NCI-H524 (cell line): ENCODE measurements at regions not wholly inside any gene's neighbourhood (a gene's known extent, or its start where the extent isn't known, plus 50 kb on each side); places are given as distances from the start of the nearest gene placed in this dataset.
"Not testable (repeated sequence)": the region's sequence is repeated elsewhere in the genome, so short reads cannot be mapped to it uniquely, and the experiment has no call there.

ENCODE experiments used
- DNase-seq, 2 experiments: peaks; one replicate each; lab custom pipeline; 2025; lab: John Stamatoyannopoulos, UW

DNA sequence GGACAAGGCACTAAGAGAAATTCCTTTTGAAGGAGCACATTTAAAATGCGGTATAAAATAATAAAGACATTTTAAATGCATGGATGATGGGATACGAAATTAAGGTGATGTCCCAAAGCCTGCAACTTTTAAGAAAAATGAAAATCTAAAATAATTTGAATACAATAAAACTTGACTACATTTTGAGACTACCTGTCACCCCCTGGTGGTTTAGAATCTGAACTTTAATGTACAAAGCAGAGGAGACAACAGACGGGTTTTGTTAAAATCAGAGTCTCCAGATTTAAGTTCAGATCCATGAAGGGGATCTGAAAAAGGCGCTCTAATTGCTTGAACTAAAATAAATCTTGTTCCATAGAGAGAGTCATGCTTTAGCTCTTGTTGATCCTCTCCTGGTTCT is 1129.3 kb upstream of the PCDH20 start:
- no peak for DNase-seq

DNA sequence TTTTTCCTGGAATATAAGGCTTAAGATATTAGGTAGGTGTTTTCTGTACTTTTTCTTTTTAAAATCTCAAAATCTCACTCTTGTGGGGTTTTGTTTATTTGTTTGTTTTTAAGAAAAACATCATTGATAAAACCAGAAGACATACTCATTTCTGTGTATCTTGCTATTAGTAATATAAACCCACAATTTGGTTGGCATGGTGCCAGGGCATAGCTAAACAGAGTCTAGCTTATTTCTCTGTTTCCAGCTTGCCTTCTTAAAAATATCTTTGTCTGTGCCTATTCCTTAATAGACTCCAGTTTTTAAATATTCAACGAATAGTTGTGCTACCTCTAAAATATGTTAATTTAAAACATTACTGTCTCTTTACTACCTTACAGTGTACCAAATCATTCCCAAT is 1121.9 kb upstream of the PCDH20 start:
- no peak for DNase-seq

DNA sequence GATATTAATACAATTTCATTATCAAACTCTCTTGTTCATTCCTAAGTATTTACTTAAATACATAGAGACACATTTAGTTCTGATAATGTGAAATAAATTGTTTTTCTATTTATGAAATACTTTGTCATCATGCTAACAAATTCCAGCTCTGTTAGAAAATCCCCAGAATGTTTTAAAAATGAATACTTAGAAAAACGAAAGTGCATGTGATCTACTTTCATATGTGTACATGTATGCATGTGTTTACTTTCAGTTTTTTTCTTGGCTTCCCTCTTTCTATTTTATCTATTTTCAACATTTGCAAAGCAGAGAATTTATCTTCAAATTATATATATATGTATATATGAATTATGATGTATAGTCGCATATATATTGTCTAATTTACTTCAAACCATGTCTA is 1110.0 kb upstream of the PCDH20 start:
- DNase-seq = no peak

DNA sequence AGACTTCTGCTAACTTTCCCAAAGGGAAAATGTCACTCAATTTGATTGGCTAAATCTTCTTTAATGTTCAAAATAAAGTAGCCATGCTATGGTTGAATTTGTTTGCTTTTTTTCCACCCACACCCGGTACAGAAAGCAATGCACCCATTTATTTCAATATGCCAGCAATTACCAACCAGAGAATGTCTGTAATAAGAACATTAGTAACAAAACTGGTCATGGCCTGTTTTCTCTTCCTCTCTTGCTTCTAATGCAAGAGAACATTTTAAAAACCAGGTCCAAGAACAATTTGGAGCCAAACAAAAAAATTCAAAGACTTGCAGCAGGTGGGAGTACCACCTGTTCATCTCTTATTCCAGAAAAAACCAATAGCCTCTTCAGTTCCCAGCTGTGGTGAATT is 1108.8 kb upstream of the PCDH20 start:
- peak in 1 of 2 experiments; percentile 47 for DNase-seq

DNA sequence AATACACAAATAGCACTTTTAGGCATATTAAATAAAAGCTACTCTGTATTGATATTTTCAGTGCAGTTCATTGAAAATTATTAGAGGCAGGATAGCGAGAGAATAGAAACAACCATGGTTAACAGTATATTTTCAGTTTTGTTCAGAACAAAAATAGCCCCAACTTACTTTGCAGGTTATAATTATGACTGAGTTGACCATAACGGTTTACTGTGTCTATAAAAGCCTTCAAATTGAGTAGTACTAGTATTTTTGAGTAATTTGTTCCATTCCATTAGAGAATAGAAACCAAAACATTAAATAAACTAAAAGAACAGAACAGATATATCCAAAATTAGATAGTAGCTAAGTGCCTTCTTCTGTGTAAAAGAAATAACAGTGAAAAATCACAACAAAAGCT is 1108.4 kb upstream of the PCDH20 start:
- DNase-seq = no peak

DNA sequence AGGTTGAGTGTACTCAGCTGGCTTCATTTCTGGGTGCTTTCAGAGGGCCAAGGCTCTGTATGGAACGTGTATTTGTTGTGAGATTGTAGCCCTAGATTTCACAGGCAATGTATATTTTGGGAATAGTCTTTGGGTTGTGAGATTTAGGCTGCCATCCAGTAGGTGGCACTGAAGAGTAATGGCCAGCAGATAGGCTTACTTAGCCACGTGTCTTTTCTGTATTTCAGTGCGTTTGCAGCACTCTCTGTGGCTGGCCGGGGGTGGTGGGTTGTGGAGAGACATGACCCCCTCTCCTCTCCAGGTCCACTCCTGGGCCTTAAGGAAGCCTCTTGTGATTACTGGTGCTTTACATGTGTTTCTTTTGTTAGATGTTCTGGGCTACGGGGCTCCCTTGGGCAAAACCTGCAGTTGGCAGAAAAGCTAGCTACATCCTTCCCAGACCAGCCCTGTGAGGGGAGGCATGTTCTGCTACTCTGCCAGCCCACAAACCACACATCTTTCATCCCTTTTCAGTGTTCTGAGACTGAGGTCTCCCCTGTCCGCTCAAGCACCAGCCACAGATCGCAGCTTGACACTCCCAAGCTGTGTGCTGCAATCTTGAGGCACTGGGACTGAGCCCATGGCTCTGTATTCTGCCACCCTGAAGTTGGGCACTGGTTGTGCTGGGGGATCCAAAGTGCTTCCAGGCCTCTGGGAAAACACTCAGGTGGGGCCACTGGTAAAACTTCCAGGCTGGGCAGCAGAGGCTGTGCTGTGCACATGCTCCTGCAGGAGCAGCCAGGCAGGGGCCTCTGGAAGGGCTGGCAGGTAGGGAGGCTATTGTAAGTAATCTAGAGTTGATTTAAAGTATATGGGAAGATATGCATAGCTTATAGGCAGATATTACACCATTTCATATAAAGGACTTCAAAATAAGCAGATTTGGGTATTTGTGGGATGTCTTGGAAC is 1096.8 kb upstream of the PCDH20 start:
- peak; percentile 16 to 65 for DNase-seq

DNA sequence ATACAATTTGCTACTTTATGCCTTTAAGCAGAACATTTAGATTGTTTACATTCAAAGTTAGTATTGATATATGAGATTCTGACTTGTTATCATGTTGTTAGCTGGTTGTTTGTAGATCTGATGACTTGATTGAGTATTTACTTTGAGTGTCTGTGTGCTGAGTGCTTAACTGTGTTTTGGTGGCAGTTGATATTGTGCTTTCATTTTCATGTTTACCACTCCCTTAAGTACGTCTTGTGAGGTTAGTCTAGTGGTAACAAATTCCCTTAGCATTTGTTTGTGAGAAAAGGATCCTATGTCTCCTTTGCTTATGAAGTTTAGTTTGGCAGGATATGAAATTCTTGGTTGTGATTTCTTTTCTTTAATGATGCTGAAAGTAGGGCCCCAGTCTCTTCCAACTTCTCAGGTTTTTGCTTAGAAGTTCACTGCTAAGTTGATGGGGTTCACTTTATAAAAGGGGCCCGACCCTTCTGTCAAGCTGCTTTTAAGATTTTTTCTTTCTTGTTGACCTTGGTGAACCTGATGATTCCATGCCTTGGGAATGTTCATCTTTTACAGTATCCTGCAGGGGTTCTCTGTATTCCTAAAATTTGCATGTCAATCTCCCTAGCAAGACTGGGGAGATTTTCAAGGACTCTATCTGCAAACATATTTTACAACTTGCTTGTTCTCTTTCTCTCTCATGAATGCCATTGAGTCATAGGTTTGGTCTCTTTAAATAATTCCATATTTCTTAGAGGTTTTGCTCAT is 1095.4 kb upstream of the PCDH20 start:
- no peak for DNase-seq

DNA sequence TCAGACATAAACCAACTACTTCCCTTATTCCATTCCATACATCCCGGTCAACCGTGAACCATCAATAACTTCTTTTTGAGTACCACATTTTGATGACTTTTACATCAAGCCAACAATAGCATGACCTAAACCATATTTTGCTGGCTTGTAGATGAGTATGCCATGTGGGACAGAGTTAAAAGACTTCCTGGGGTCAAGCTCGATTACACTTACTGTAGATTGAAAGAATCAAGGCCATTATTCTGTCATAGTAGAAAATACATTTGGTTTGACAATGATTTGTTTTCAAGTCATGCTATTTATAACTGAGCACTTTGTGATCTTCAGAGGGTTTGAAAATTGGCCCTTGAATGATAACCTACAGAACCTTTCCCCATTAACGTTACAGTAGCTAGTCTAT is 1086.9 kb upstream of the PCDH20 start:
- DNase-seq = no peak

DNA sequence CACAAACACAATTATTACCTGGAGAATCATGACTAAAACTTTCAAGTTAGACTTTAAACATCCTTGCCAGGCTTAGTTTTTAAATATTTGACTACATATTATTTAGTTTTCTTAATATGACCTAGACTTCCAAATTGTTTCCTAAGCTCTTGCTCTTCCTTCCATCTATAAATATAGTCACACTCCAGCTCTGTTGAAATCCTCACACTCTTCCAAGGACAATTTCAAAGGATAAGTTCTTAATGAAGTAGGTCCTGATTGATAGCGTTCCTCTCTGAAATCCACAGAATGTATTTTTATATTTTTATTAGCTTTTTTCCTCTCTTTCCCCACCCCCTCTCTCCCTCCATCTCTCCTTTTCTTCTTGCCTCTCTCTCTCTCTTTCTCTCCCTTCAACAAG is 1074.1 kb upstream of the PCDH20 start:
- no peak for DNase-seq

DNA sequence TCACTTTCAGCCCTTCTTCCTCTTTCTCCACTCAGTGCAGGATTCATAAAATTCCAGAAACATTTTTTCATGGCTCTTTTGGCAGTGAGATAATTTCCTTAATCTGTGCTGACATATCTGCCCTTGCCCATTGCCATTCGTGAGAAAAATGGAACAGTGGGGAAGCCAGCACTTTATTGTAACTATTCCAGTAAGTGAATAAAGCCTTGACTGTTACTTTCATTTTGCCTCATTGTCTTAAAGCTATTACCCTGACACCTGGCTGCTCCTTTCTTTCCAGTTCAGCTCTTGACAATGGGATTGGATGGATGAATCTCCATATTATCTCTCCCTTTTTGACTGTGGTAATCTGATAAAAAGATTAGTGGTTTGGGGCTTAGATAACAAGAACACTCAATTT is 1068.1 kb upstream of the PCDH20 start:
- DNase-seq = peak in 1 of 2 experiments; percentile 27

DNA sequence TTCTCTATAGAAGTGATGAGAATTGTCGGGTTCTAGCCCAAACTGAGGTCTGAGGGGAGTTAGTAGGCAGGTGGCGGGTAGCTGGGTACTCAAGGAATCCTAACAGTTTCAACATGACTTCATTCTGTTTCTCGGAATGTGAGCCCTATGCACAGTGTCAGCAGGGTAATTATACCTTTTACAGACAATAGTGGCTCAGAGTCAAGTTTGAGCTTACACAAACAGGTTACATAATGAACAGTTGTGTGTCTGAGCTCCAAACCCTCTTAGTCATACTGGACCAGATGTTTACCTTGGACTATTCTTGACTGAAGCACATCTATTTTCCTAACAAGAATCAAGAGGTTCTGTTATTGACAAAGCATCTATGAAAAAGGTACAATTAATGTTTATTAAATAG is 1066.7 kb upstream of the PCDH20 start:
- no peak for DNase-seq

DNA sequence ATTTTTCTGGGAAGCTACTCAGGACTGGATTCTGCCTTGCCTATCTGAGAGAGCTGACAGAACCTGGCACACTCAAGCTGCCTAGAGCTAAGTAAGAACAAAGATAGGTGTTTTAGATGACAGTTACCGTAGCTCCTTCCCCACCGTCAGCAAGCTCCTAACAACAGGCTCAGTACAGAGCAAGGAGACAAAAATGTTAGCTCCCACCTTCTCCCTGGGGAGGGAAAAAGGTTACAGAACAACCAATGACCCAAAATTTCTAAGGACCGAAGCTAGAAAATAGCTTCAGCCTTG is 1058.2 kb upstream of the PCDH20 start:
- no peak for DNase-seq

DNA sequence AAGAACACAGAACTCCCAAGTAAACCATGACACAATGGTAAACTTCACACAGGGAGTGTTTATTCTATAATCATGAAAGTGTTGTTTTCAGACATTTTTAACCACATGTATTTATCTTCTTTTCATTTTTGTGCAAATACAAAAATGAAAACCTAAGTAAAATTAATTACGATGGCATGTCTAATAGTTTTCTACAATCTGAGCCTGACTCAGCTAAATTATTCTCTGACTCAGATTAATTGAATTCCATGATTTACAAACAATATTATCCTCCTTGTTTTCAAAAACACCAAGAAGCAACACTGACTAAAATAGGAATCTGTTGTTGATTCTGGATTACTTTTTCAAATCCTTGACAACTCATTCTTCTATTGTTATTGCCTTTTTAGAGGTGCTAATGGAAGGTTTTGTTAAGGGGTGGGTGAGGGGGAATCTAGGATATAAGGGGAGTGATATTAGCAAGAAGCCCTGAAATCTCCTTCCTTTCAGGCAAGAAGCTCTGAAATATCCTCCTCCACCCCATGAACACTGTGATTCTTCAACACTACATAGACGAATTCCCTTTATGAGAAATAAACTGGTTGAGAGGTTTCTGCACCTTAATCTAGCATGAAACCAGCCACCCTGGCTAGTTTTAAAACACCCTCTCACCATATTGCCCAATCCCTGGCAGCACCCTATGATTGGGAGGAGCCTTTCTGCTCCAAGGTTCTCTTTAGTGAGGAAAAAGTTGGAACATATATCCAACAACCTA is 1057.7 kb upstream of the PCDH20 start:
- DNase-seq = no peak

DNA sequence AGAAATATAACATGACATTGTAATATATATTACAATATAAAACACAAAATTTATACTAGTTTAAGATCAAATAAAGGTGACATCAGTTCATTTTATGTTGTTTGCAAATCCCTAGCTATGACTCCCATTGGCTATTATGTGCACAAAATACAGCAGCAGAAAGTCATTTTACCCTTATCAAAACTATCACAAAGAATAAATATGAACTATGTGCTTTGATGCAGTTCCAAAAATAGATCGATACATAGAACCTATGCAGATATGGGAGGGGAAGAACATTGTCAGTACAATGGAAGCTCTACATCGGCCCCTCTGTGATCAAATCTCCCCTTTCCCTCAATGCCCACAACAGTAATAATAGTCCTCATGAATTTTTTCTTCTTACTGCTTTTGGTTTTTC is 1038.1 kb upstream of the PCDH20 start:
- no peak for DNase-seq

DNA sequence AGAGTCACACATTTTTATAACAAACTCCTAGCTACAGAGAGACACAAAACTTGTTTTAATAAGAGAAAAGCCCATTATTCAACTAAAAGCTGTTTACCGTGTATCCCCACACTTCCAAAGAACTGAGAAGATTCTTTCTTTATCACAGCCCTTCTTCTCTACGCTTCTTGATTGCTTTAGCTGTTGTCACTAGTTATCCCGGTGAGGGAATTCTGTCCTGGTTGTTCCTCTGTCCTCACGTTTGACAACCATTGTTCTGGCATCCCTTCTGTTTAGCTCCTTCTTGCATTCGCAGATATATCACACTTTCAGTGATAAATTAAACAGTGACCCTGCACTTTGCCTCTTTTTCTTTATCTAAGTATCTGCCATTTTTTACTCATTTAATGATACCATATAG is 1035.1 kb upstream of the PCDH20 start:
- no peak for DNase-seq

DNA sequence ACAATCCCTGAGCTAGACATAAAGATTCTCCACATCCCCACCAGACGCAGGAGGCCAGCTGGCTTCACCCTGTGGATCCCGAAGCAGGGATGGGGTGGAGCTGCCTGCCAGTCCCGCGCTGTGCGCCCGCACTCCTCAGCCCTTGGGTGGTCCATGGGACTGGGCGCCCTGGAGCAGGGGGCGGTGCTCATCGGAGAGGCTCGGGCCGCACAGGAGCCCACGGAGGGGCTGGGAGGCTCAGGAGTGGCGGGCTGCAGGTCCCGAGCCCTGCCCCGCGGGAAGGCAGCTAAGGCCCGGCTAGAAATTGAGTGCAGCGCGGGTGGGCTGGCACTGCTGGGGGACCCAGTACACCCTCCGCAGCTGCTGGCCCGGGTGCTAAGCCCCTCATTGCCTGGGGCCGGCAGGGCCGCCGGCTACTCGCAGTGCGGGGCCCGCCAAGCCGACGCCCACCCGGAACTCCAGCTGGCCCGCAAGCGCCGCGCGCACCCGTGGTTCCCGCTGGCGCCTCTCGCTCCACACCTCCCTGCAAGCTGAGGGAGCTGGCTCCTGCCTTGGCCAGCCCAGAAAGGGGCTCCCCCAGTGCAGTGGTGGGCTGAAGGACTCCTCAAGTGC is 1032.2 kb upstream of the PCDH20 start:
- not testable (repeated sequence) for DNase-seq

DNA sequence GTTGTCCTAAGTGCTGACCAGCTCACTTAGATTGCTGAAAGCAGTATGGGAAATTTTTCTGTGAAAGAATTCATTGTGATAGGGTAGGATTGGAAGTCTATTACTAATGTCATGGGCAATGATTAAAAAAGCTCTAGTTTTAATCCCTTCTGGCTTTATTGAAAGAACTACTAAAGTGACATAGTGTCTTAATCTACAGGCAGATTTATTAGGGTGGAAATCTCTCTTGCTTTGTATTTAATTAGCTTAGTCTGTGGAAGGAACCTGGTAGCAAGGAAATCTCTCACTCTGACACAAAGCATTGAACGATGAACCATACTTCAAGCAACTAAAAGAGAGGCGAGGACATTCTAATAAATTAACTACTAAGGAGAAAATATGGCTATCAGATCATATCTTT is 1029.2 kb upstream of the PCDH20 start:
- DNase-seq = no peak

DNA sequence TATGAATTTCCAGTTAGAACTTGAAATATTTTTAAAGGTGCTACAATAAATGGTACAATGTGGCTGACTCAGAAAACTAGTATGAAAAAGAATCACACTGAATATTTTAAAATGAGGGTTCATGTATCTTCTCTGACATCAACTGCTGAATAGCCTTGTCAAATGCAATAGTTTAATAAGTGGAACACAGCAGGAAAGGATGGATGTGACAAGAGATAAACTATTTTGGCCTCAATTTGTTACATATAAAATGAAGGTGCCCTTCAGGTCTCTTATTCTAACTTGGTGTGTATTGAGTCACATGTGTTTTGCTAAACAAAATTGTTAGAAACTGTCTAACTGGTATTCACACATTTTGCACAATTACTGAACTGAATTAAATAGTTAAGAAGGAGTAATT is 1018.4 kb upstream of the PCDH20 start:
- no peak for DNase-seq

DNA sequence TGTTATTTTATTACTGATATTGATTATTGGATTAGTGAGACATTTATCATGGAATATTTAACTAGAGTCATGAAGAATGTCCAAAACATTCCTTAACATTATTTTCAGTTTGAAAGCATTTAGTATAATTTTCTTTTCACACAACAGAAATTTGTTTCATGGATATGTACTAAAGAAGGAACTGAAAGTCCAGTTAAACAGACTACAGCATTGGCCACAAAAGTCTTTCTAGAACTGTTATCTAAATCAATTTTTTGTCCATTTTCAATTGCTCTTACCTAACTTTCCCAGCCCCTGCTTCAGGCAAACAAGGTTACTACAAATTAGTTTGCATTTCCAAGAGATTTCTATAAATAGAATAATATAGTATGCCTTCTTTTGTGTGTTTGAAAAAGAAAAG is 1018.0 kb upstream of the PCDH20 start:
- DNase-seq = no peak

DNA sequence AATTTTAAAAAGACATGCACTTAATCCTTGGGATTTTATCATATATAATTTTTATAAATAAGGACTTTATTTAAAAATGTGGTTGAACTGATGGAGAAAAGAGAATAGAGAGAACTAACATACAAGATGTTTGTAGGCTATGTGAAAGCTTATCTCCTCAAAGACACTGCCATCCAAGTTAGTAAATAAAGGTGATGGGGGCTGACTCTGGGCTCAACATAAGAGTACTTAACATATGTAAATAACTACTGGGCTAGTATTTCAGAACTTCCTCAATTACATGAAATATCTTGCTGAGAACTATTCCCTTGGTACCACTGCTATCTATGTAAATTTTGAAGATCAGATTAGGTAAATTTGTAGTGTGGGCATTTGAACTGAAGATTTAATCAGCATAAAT is 1017.3 kb upstream of the PCDH20 start:
- no peak for DNase-seq

DNA sequence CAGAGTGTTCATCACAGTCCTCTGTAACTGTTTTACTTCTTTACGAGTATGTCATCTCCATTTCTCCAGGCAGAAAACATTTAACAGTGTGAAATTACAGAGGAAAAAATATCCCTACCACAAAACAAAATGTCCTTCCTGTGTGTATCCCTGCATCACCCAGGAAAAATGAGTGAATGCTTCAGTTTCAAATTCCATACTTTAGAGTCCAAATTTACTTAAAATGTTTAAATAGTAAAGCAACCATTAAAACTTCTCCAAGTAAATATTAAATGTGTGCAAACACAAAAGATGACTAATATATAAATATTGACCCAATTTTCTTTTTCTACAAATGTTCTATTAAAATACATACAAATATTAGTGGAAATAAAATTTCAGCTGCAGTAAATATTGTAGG is 1016.6 kb upstream of the PCDH20 start:
- no peak for DNase-seq

DNA sequence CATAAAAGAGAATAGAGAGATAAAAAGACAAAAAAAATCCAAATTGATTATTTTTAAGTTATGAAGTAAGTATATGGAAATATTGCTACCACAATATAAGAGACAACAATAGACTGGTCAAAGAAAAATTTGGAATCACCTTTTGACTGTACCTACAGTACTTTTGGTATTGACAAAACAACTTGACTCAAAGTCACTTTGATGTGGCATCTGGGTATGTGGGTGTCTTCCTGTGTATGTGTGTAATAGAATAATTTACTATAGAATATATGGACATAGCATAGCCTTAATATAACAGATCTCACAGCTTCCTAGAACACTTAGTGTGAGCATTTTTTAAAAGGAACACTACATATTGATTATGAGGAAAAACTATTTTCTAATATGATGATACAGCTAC is 1016.2 kb upstream of the PCDH20 start:
- DNase-seq = no peak
